GM21576 (cell line): ENCODE measurements at regions not wholly inside any gene's neighbourhood (a gene's known extent, or its start where the extent isn't known, plus 50 kb on each side); places are given as distances from the start of the nearest gene placed in this dataset.
"Not testable (repeated sequence)": the region's sequence is repeated elsewhere in the genome, so short reads cannot be mapped to it uniquely, and the experiment has no call there.

Experiments used
- ATAC-seq: cut with Tn5 transposase; IDR thresholded peaks from one replicate; pipeline ENCODE4 v1.9.1; 2021; ENCODE audit warnings: mild to moderate bottlenecking, moderate library complexity; ENCODE audit not compliant: unreplicated experiment

- ATAC-seq, result no peak
Measured at GRCh38 chr7:118878336-118878735, 653.8 kb downstream of the ANKRD7 start.

GRCh38 chr7:118898284-118898683, 673.8 kb downstream of the ANKRD7 start:
- no peak for ATAC-seq

- ATAC-seq, result no peak
Measured at GRCh38 chr7:118902600-118902999, 678.1 kb downstream of the ANKRD7 start.

- no peak for ATAC-seq
Measured at GRCh38 chr7:118907911-118908527, 683.5 kb downstream of the ANKRD7 start.

- ATAC-seq, result not testable (repeated sequence)
Measured at GRCh38 chr7:118916120-118916519, 691.6 kb downstream of the ANKRD7 start.

- ATAC-seq, result no peak
Measured at GRCh38 chr7:118918556-118918955, 694.1 kb downstream of the ANKRD7 start.

GRCh38 chr7:118938845-118939244, 714.3 kb downstream of the ANKRD7 start:
- no peak for ATAC-seq

GRCh38 chr7:118944271-118944670, 719.8 kb downstream of the ANKRD7 start:
- ATAC-seq, result no peak

GRCh38 chr7:118945911-118946682, 721.6 kb downstream of the ANKRD7 start:
- ATAC-seq, result no peak

- no peak for ATAC-seq
Measured at GRCh38 chr7:118948508-118948907, 724.0 kb downstream of the ANKRD7 start.

GRCh38 chr7:118949031-118949430, 724.5 kb downstream of the ANKRD7 start:
- no peak for ATAC-seq

GRCh38 chr7:118956285-118956684, 731.8 kb downstream of the ANKRD7 start:
- not testable (repeated sequence) for ATAC-seq

GRCh38 chr7:118969370-118969769, 744.9 kb downstream of the ANKRD7 start:
- ATAC-seq, result no peak

GRCh38 chr7:118971706-118972105, 747.2 kb downstream of the ANKRD7 start:
- ATAC-seq, result no peak

GRCh38 chr7:118974836-118975235, 750.3 kb downstream of the ANKRD7 start:
- ATAC-seq, result no peak

- ATAC-seq, result no peak
Measured at GRCh38 chr7:118995350-118995749, 770.8 kb downstream of the ANKRD7 start.

GRCh38 chr7:119007236-119007635, 782.7 kb downstream of the ANKRD7 start:
- ATAC-seq, result no peak

- no peak for ATAC-seq
Measured at GRCh38 chr7:119010635-119011034, 786.1 kb downstream of the ANKRD7 start.

- no peak for ATAC-seq
Measured at GRCh38 chr7:119026391-119026790, 801.9 kb downstream of the ANKRD7 start.

- no peak for ATAC-seq
Measured at GRCh38 chr7:119028736-119029135, 804.2 kb downstream of the ANKRD7 start.

GRCh38 chr7:119032136-119032535, 807.6 kb downstream of the ANKRD7 start:
- not testable (repeated sequence) for ATAC-seq

- no peak for ATAC-seq
Measured at GRCh38 chr7:119033641-119034040, 809.1 kb downstream of the ANKRD7 start.
